H9 (cell line): ENCODE measurements at regions not wholly inside any gene's neighbourhood (a gene's known extent, or its start where the extent isn't known, plus 50 kb on each side); places are given as distances from the start of the nearest gene placed in this dataset.

Source experiments
- DNase-seq: peaks from one replicate; pipeline ENCODE4 v3.0.0-alpha.2; 2017
- H2AFZ ChIP-seq: one replicate; pipeline ENCODE4 v1.6.1; 2013; ENCODE audit warnings: mild to moderate bottlenecking, low read length, control low read depth, moderate library complexity
- H2AK5ac ChIP-seq: 2 replicates; pipeline ENCODE4 v1.6.1; 2013; ENCODE audit warnings: low read length, control low read depth, mixed read lengths; ENCODE audit not compliant: insufficient read length
- H2BK120ac ChIP-seq: one replicate; pipeline ENCODE4 v1.6.1; 2013; ENCODE audit warnings: low read depth, mild to moderate bottlenecking, low read length, control low read depth, inconsistent platforms; ENCODE audit not compliant: poor library complexity, severe bottlenecking
- H2BK12ac ChIP-seq: 2 replicates; pipeline ENCODE4 v1.6.1; 2013; ENCODE audit warnings: low read length, control low read depth, mixed read lengths, low read depth; ENCODE audit not compliant: insufficient read length
- H2BK15ac ChIP-seq: 2 replicates; pipeline ENCODE4 v1.6.1; 2013; ENCODE audit warnings: low read depth, low read length, control low read depth
- H2BK20ac ChIP-seq: one replicate; pipeline ENCODE4 v1.6.1; 2013; ENCODE audit warnings: low read depth, mild to moderate bottlenecking, low read length, control low read depth, inconsistent platforms; ENCODE audit not compliant: poor library complexity, severe bottlenecking
- H2BK5ac ChIP-seq: 2 replicates; pipeline ENCODE4 v1.6.1; 2013; ENCODE audit warnings: low read length, control low read depth, mixed read lengths; ENCODE audit not compliant: insufficient read length
- H3K14ac ChIP-seq: 2 replicates; pipeline ENCODE4 v1.6.1; 2013; ENCODE audit warnings: low read length, control low read depth; ENCODE audit not compliant: insufficient read depth
- H3K18ac ChIP-seq: 2 replicates; pipeline ENCODE4 v1.6.1; 2013; ENCODE audit warnings: low read depth, mild to moderate bottlenecking, mixed read lengths, low read length, control low read depth; ENCODE audit not compliant: insufficient read length
- H3K23ac ChIP-seq: 2 replicates; pipeline ENCODE4 v1.6.1; 2013; ENCODE audit warnings: low read length, control low read depth, mixed read lengths, low read depth; ENCODE audit not compliant: insufficient read length
- H3K23me2 ChIP-seq: 2 replicates; pipeline ENCODE4 v1.6.1; 2013; ENCODE audit warnings: low read depth, mild to moderate bottlenecking, mixed read lengths, low read length, control low read depth; ENCODE audit not compliant: insufficient read length, poor library complexity, severe bottlenecking
- H3K27ac ChIP-seq: 2 replicates; pipeline ENCODE4 v1.5.1; 2013; ENCODE audit warnings: low read length, control low read depth, mixed read lengths, low read depth; ENCODE audit not compliant: insufficient read length
- H3K27me3 ChIP-seq: 2 replicates; pipeline ENCODE4 v1.6.1; 2013; ENCODE audit warnings: low read length, control low read depth, inconsistent platforms; ENCODE audit not compliant: insufficient read depth
- H3K4ac ChIP-seq: 2 replicates; pipeline ENCODE4 v1.6.1; 2013; ENCODE audit warnings: low read depth, mild to moderate bottlenecking, control low read depth, inconsistent platforms, low read length, moderate library complexity
- H3K4me1 ChIP-seq: 2 replicates; pipeline ENCODE4 v1.6.1; 2013; ENCODE audit warnings: low read length, control low read depth, inconsistent platforms; ENCODE audit not compliant: insufficient read depth
- H3K4me2 ChIP-seq: 2 replicates; pipeline ENCODE4 v1.6.1; 2013; ENCODE audit warnings: low read length, control low read depth, mixed read lengths; ENCODE audit not compliant: insufficient read length, insufficient read depth
- H3K56ac ChIP-seq: 2 replicates; pipeline ENCODE4 v1.6.1; 2013; ENCODE audit warnings: low read depth, mild to moderate bottlenecking, mixed read lengths, low read length, control low read depth; ENCODE audit not compliant: insufficient read length
- H3K79me1 ChIP-seq: 2 replicates; pipeline ENCODE4 v1.6.1; 2013; ENCODE audit warnings: low read depth, mild to moderate bottlenecking, moderate library complexity, low read length, control low read depth, inconsistent platforms; ENCODE audit not compliant: insufficient read depth, poor library complexity, severe bottlenecking
- H3K79me2 ChIP-seq: 2 replicates; pipeline ENCODE4 v1.6.1; 2013; ENCODE audit warnings: low read length, control low read depth, inconsistent platforms; ENCODE audit not compliant: insufficient read depth
- H3K9ac ChIP-seq: 2 replicates; pipeline ENCODE4 v1.6.1; 2013; ENCODE audit warnings: low read length, control low read depth, mixed read lengths; ENCODE audit not compliant: insufficient read length; ENCODE audit errors: extremely low read depth
- H3K9me3 ChIP-seq: one replicate; pipeline ENCODE4 v1.6.1; 2013; ENCODE audit warnings: low read depth, low read length, inconsistent platforms; ENCODE audit not compliant: control insufficient read depth
- H3T11ph ChIP-seq: one replicate; pipeline ENCODE4 v1.6.1; 2013; ENCODE audit warnings: mild to moderate bottlenecking, low read length, control low read depth, inconsistent platforms
- H4K20me1 ChIP-seq: one replicate; pipeline ENCODE4 v1.6.1; 2013; ENCODE audit not compliant: control insufficient read depth, insufficient read length, insufficient read depth
- H4K5ac ChIP-seq: 2 replicates; pipeline ENCODE4 v1.6.1; 2013; ENCODE audit warnings: low read depth, mild to moderate bottlenecking, mixed read lengths, low read length, control low read depth; ENCODE audit not compliant: insufficient read length
- H4K8ac ChIP-seq: replicated peaks from 2 replicates; pipeline ENCODE4 v1.6.1; 2013; ENCODE audit warnings: low read length, control low read depth, mixed read lengths, low read depth; ENCODE audit not compliant: insufficient read length
- H4K91ac ChIP-seq: 2 replicates; pipeline ENCODE4 v1.6.1; 2013; ENCODE audit warnings: low read depth, mild to moderate bottlenecking, moderate library complexity, mixed read lengths, low read length, control low read depth; ENCODE audit not compliant: insufficient read length
- H3K27ac Mint-ChIP-seq, 3 experiments: 2 replicates in 2 of 3; 3 replicates in 1 of 3; pipeline ENCODE4 v1.8.0; 2020 to 2021; ENCODE audit warnings: mixed read lengths in 3 of 3, mild to moderate bottlenecking in 1 of 3, moderate library complexity in 1 of 3
- H3K27me3 Mint-ChIP-seq: 2 replicates; pipeline ENCODE4 v1.8.0; 2021; ENCODE audit warnings: low read depth, mild to moderate bottlenecking, moderate library complexity, mixed read lengths
- H3K36me3 Mint-ChIP-seq, 3 experiments: 2 replicates in 2 of 3; 3 replicates in 1 of 3; pipeline ENCODE4 v1.8.0; 2020 to 2021; ENCODE audit warnings: low read depth in 3 of 3, mixed read lengths in 3 of 3; ENCODE audit not compliant: insufficient read depth in 1 of 3
- H3K4me1 Mint-ChIP-seq, 2 experiments: 2 replicates each; pipeline ENCODE4 v1.8.0; 2020; ENCODE audit warnings: mixed read lengths in 2 of 2
- H3K4me3 Mint-ChIP-seq, 2 experiments: 2 replicates in 1 of 2; 3 replicates in 1 of 2; pipeline ENCODE4 v1.8.0; 2020 to 2021; ENCODE audit warnings: mild to moderate bottlenecking in 2 of 2, mixed read lengths in 2 of 2, moderate library complexity in 1 of 2
- H3K9me3 Mint-ChIP-seq, 2 experiments: 2 replicates in 1 of 2; 3 replicates in 1 of 2; pipeline ENCODE4 v1.8.0; 2020; ENCODE audit warnings: mild to moderate bottlenecking in 2 of 2, mixed read lengths in 2 of 2, moderate library complexity in 1 of 2
- WGBS: extraction: QIAGEN DNeasy Blood & Tissue Kit; methylation state at CpG from one replicate; pipeline ENCODE4 v1.1.7; 2013; ENCODE audit warnings: missing lambda C conversion rate, low lambda C conversion rate, mixed read lengths; ENCODE audit not compliant: insufficient read length; ENCODE audit errors: extremely low coverage; 5-methylcytosine and 5-hydroxymethylcytosine counted together
- TF ChIP-seq, protein P1 (sequence below): fragments of 200-600 bp; sonication (generic); conservative IDR thresholded peaks from 3 replicates; pipeline ENCODE4 v1.8.0; 2021; ENCODE audit warnings: antibody characterized with exemption, mild to moderate bottlenecking

DNA sequence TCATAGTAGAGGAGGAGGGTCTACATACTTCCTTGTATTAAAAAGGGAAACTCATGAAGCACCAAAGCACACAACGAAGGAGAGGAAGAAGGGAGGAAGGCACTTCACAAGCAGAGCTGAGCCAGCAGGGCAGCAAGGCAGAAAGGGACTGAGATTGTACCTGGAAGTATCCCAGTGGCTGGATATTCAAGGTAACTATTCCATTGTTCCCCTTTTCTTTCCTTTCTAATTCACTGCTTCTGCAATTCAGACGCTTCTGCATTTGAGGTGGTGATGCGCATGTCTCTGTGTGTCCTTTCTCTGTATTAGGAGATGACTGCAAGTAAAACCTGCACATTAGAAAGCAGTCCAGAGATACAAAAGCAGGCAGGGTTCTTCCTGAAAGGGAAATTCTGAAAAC is 54.9 kb downstream of the UBQLN2 start:
- peak overlapping the region; percentile 39 for H3K4me2 ChIP-seq

More for the DNA sequence above, 54.9 kb downstream of the UBQLN2 start:
- Mint-ChIP-seq H3K36me3 (peaks cover 0 to 10% (median 4%) of the 10 kb centered on the region in 3 experiments; a peak in 6 of 7 replicates), H3K9me3 (peaks cover 62 to 63% of the 10 kb centered on the region in 2 experiments), H3K4me1 (peaks cover 14 to 17% of the 10 kb centered on the region in 2 experiments), H3K4me3 (peak overlapping the region; percentile 2 to 67; a peak in 4 of 5 replicates), H3K27me3 (no peaks in the 10 kb centered on the region; the same call in 1 of the 2 replicates), H3K27ac (peak overlapping the region in 2 of 3 experiments; percentile 50 to 68; a peak in 2 of 7 replicates)
- H2BK120ac ChIP-seq: no peak overlapping the region
- no peak overlapping the region for H4K5ac ChIP-seq
- no peaks in the 10 kb centered on the region for H3K79me2 ChIP-seq
- H3K27ac ChIP-seq: peak overlapping the region; percentile 18
- no peak overlapping the region for H4K8ac ChIP-seq
- no peaks in the 10 kb centered on the region for H3K4me1 ChIP-seq
- H2BK12ac ChIP-seq: no peak overlapping the region
- H2BK5ac ChIP-seq: no peak overlapping the region
- H3K56ac ChIP-seq: no peak overlapping the region
- no peak overlapping the region for H4K91ac ChIP-seq
- H4K20me1 ChIP-seq: no peaks in the 10 kb centered on the region
- WGBS: no CpG with 5 or more reads among the region's 3 CpGs
- H2BK15ac ChIP-seq: no peak overlapping the region
- no peak overlapping the region for H2BK20ac ChIP-seq
- H2AK5ac ChIP-seq: no peak overlapping the region
- no peaks in the 10 kb centered on the region for H3K27me3 ChIP-seq
- H3K9me3 ChIP-seq: peaks cover 10% of the 10 kb centered on the region
- no peak overlapping the region for H3T11ph ChIP-seq
- H3K79me1 ChIP-seq: no peaks in the 10 kb centered on the region
- H2AFZ ChIP-seq: peak overlapping the region; percentile 65
- no peaks in the 10 kb centered on the region for H3K23me2 ChIP-seq
- TF ChIP-seq, protein P1, sequence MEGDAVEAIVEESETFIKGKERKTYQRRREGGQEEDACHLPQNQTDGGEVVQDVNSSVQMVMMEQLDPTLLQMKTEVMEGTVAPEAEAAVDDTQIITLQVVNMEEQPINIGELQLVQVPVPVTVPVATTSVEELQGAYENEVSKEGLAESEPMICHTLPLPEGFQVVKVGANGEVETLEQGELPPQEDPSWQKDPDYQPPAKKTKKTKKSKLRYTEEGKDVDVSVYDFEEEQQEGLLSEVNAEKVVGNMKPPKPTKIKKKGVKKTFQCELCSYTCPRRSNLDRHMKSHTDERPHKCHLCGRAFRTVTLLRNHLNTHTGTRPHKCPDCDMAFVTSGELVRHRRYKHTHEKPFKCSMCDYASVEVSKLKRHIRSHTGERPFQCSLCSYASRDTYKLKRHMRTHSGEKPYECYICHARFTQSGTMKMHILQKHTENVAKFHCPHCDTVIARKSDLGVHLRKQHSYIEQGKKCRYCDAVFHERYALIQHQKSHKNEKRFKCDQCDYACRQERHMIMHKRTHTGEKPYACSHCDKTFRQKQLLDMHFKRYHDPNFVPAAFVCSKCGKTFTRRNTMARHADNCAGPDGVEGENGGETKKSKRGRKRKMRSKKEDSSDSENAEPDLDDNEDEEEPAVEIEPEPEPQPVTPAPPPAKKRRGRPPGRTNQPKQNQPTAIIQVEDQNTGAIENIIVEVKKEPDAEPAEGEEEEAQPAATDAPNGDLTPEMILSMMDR: no peak
- H3K4ac ChIP-seq: no peak overlapping the region
- no peak for DNase-seq
- no peak overlapping the region for H3K9ac ChIP-seq
- H3K14ac ChIP-seq: no peak overlapping the region
- H3K18ac ChIP-seq: no peak overlapping the region
- no peak overlapping the region for H3K23ac ChIP-seq
